H9 (cell line): ENCODE measurements at regions not wholly inside any gene's neighbourhood (a gene's known extent, or its start where the extent isn't known, plus 50 kb on each side); places are given as distances from the start of the nearest gene placed in this dataset.

Experiments used
- DNase-seq: peaks from one replicate; pipeline ENCODE4 v3.0.0-alpha.2; 2017
- H2AFZ ChIP-seq: one replicate; pipeline ENCODE4 v1.6.1; 2013; ENCODE audit warnings: mild to moderate bottlenecking, low read length, control low read depth, moderate library complexity
- H2AK5ac ChIP-seq: 2 replicates; pipeline ENCODE4 v1.6.1; 2013; ENCODE audit warnings: low read length, control low read depth, mixed read lengths; ENCODE audit not compliant: insufficient read length
- H2BK120ac ChIP-seq: one replicate; pipeline ENCODE4 v1.6.1; 2013; ENCODE audit warnings: low read depth, mild to moderate bottlenecking, low read length, control low read depth, inconsistent platforms; ENCODE audit not compliant: poor library complexity, severe bottlenecking
- H2BK12ac ChIP-seq: 2 replicates; pipeline ENCODE4 v1.6.1; 2013; ENCODE audit warnings: low read length, control low read depth, mixed read lengths, low read depth; ENCODE audit not compliant: insufficient read length
- H2BK15ac ChIP-seq: 2 replicates; pipeline ENCODE4 v1.6.1; 2013; ENCODE audit warnings: low read depth, low read length, control low read depth
- H2BK20ac ChIP-seq: one replicate; pipeline ENCODE4 v1.6.1; 2013; ENCODE audit warnings: low read depth, mild to moderate bottlenecking, low read length, control low read depth, inconsistent platforms; ENCODE audit not compliant: poor library complexity, severe bottlenecking
- H2BK5ac ChIP-seq: 2 replicates; pipeline ENCODE4 v1.6.1; 2013; ENCODE audit warnings: low read length, control low read depth, mixed read lengths; ENCODE audit not compliant: insufficient read length
- H3K14ac ChIP-seq: 2 replicates; pipeline ENCODE4 v1.6.1; 2013; ENCODE audit warnings: low read length, control low read depth; ENCODE audit not compliant: insufficient read depth
- H3K18ac ChIP-seq: 2 replicates; pipeline ENCODE4 v1.6.1; 2013; ENCODE audit warnings: low read depth, mild to moderate bottlenecking, mixed read lengths, low read length, control low read depth; ENCODE audit not compliant: insufficient read length
- H3K23ac ChIP-seq: 2 replicates; pipeline ENCODE4 v1.6.1; 2013; ENCODE audit warnings: low read length, control low read depth, mixed read lengths, low read depth; ENCODE audit not compliant: insufficient read length
- H3K23me2 ChIP-seq: 2 replicates; pipeline ENCODE4 v1.6.1; 2013; ENCODE audit warnings: low read depth, mild to moderate bottlenecking, mixed read lengths, low read length, control low read depth; ENCODE audit not compliant: insufficient read length, poor library complexity, severe bottlenecking
- H3K27ac ChIP-seq: 2 replicates; pipeline ENCODE4 v1.5.1; 2013; ENCODE audit warnings: low read length, control low read depth, mixed read lengths, low read depth; ENCODE audit not compliant: insufficient read length
- H3K27me3 ChIP-seq: 2 replicates; pipeline ENCODE4 v1.6.1; 2013; ENCODE audit warnings: low read length, control low read depth, inconsistent platforms; ENCODE audit not compliant: insufficient read depth
- H3K4ac ChIP-seq: 2 replicates; pipeline ENCODE4 v1.6.1; 2013; ENCODE audit warnings: low read depth, mild to moderate bottlenecking, control low read depth, inconsistent platforms, low read length, moderate library complexity
- H3K4me1 ChIP-seq: 2 replicates; pipeline ENCODE4 v1.6.1; 2013; ENCODE audit warnings: low read length, control low read depth, inconsistent platforms; ENCODE audit not compliant: insufficient read depth
- H3K4me2 ChIP-seq: 2 replicates; pipeline ENCODE4 v1.6.1; 2013; ENCODE audit warnings: low read length, control low read depth, mixed read lengths; ENCODE audit not compliant: insufficient read length, insufficient read depth
- H3K56ac ChIP-seq: 2 replicates; pipeline ENCODE4 v1.6.1; 2013; ENCODE audit warnings: low read depth, mild to moderate bottlenecking, mixed read lengths, low read length, control low read depth; ENCODE audit not compliant: insufficient read length
- H3K79me1 ChIP-seq: 2 replicates; pipeline ENCODE4 v1.6.1; 2013; ENCODE audit warnings: low read depth, mild to moderate bottlenecking, moderate library complexity, low read length, control low read depth, inconsistent platforms; ENCODE audit not compliant: insufficient read depth, poor library complexity, severe bottlenecking
- H3K79me2 ChIP-seq: 2 replicates; pipeline ENCODE4 v1.6.1; 2013; ENCODE audit warnings: low read length, control low read depth, inconsistent platforms; ENCODE audit not compliant: insufficient read depth
- H3K9ac ChIP-seq: 2 replicates; pipeline ENCODE4 v1.6.1; 2013; ENCODE audit warnings: low read length, control low read depth, mixed read lengths; ENCODE audit not compliant: insufficient read length; ENCODE audit errors: extremely low read depth
- H3K9me3 ChIP-seq: one replicate; pipeline ENCODE4 v1.6.1; 2013; ENCODE audit warnings: low read depth, low read length, inconsistent platforms; ENCODE audit not compliant: control insufficient read depth
- H3T11ph ChIP-seq: one replicate; pipeline ENCODE4 v1.6.1; 2013; ENCODE audit warnings: mild to moderate bottlenecking, low read length, control low read depth, inconsistent platforms
- H4K20me1 ChIP-seq: one replicate; pipeline ENCODE4 v1.6.1; 2013; ENCODE audit not compliant: control insufficient read depth, insufficient read length, insufficient read depth
- H4K5ac ChIP-seq: 2 replicates; pipeline ENCODE4 v1.6.1; 2013; ENCODE audit warnings: low read depth, mild to moderate bottlenecking, mixed read lengths, low read length, control low read depth; ENCODE audit not compliant: insufficient read length
- H4K8ac ChIP-seq: replicated peaks from 2 replicates; pipeline ENCODE4 v1.6.1; 2013; ENCODE audit warnings: low read length, control low read depth, mixed read lengths, low read depth; ENCODE audit not compliant: insufficient read length
- H4K91ac ChIP-seq: 2 replicates; pipeline ENCODE4 v1.6.1; 2013; ENCODE audit warnings: low read depth, mild to moderate bottlenecking, moderate library complexity, mixed read lengths, low read length, control low read depth; ENCODE audit not compliant: insufficient read length
- H3K27ac Mint-ChIP-seq, 3 experiments: 2 replicates in 2 of 3; 3 replicates in 1 of 3; pipeline ENCODE4 v1.8.0; 2020 to 2021; ENCODE audit warnings: mixed read lengths in 3 of 3, mild to moderate bottlenecking in 1 of 3, moderate library complexity in 1 of 3
- H3K27me3 Mint-ChIP-seq: 2 replicates; pipeline ENCODE4 v1.8.0; 2021; ENCODE audit warnings: low read depth, mild to moderate bottlenecking, moderate library complexity, mixed read lengths
- H3K36me3 Mint-ChIP-seq, 3 experiments: 2 replicates in 2 of 3; 3 replicates in 1 of 3; pipeline ENCODE4 v1.8.0; 2020 to 2021; ENCODE audit warnings: low read depth in 3 of 3, mixed read lengths in 3 of 3; ENCODE audit not compliant: insufficient read depth in 1 of 3
- H3K4me1 Mint-ChIP-seq, 2 experiments: 2 replicates each; pipeline ENCODE4 v1.8.0; 2020; ENCODE audit warnings: mixed read lengths in 2 of 2
- H3K4me3 Mint-ChIP-seq, 2 experiments: 2 replicates in 1 of 2; 3 replicates in 1 of 2; pipeline ENCODE4 v1.8.0; 2020 to 2021; ENCODE audit warnings: mild to moderate bottlenecking in 2 of 2, mixed read lengths in 2 of 2, moderate library complexity in 1 of 2
- H3K9me3 Mint-ChIP-seq, 2 experiments: 2 replicates in 1 of 2; 3 replicates in 1 of 2; pipeline ENCODE4 v1.8.0; 2020; ENCODE audit warnings: mild to moderate bottlenecking in 2 of 2, mixed read lengths in 2 of 2, moderate library complexity in 1 of 2
- WGBS: extraction: QIAGEN DNeasy Blood & Tissue Kit; methylation state at CpG from one replicate; pipeline ENCODE4 v1.1.7; 2013; ENCODE audit warnings: missing lambda C conversion rate, low lambda C conversion rate, mixed read lengths; ENCODE audit not compliant: insufficient read length; ENCODE audit errors: extremely low coverage; 5-methylcytosine and 5-hydroxymethylcytosine counted together
- TF ChIP-seq, protein P1 (sequence below): fragments of 200-600 bp; sonication (generic); conservative IDR thresholded peaks from 3 replicates; pipeline ENCODE4 v1.8.0; 2021; ENCODE audit warnings: antibody characterized with exemption, mild to moderate bottlenecking

DNA sequence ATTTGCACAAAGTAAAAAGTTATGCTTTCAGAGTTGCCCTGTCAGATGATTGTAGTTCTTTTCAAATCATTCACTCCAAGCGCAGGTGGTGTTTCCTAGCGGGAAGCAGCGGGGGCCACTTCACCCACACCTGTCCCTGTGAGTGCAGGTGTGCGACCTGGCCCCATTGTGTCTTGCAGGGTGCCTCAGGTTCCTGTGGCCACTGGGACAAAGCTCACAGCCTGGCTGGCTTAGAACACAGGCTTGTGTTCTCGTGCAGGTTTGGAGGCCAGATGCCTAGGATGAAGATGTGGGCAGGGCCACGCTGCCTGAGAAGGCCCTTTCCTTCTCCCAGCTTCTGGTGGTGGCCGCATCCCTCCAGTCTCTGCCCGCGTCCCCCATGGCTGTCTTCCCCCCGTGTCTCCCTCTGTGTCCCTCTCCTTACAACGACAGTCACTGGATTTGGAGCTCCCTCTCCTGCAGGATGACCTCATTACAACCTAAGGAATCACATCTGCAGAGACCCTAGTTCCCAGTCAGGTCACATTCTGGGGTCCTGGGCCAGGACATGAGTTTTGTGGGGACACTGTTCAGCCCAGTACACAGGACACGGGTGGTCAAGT, 90.5 kb downstream of the NPIPB11 start:
- Histone ChIP-seq H3K4ac (no peak overlapping the region), H3K27ac (no peak overlapping the region), H2AK5ac (no peak overlapping the region), H3K4me2 (no peak overlapping the region), H2AFZ (no peak overlapping the region), H3T11ph (no peak overlapping the region), H4K5ac (no peak overlapping the region), H4K8ac (no peak overlapping the region), H3K79me2 (no peaks in the 10 kb centered on the region), H4K91ac (no peak overlapping the region), H3K79me1 (no peaks in the 10 kb centered on the region), H2BK20ac (no peak overlapping the region), H3K9ac (no peak overlapping the region), H2BK15ac (no peak overlapping the region), H3K9me3 (no peaks in the 10 kb centered on the region), H3K23me2 (no peaks in the 10 kb centered on the region), H3K14ac (no peak overlapping the region), H3K56ac (no peak overlapping the region), H3K4me1 (no peaks in the 10 kb centered on the region), H2BK120ac (no peak overlapping the region), H2BK12ac (no peak overlapping the region), H3K18ac (no peak overlapping the region), H3K27me3 (no peaks in the 10 kb centered on the region), H2BK5ac (no peak overlapping the region), H4K20me1 (no peaks in the 10 kb centered on the region), H3K23ac (no peak overlapping the region)
- TF ChIP-seq, protein P1, sequence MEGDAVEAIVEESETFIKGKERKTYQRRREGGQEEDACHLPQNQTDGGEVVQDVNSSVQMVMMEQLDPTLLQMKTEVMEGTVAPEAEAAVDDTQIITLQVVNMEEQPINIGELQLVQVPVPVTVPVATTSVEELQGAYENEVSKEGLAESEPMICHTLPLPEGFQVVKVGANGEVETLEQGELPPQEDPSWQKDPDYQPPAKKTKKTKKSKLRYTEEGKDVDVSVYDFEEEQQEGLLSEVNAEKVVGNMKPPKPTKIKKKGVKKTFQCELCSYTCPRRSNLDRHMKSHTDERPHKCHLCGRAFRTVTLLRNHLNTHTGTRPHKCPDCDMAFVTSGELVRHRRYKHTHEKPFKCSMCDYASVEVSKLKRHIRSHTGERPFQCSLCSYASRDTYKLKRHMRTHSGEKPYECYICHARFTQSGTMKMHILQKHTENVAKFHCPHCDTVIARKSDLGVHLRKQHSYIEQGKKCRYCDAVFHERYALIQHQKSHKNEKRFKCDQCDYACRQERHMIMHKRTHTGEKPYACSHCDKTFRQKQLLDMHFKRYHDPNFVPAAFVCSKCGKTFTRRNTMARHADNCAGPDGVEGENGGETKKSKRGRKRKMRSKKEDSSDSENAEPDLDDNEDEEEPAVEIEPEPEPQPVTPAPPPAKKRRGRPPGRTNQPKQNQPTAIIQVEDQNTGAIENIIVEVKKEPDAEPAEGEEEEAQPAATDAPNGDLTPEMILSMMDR = peak; percentile 41; the same call in 2 of the 3 replicates
- H3K9me3 Mint-ChIP-seq = no peaks in the 10 kb centered on the region
- peaks cover 2% of the 10 kb centered on the region for H3K27me3 Mint-ChIP-seq
- H3K36me3 Mint-ChIP-seq = no peaks in the 10 kb centered on the region; a peak in 1 of 7 replicates
- H3K4me1 Mint-ChIP-seq = peaks cover 24 to 43% of the 10 kb centered on the region in 2 experiments
- peak; percentile 48 for DNase-seq
- no peak overlapping the region; a peak in 1 of 7 replicates for H3K27ac Mint-ChIP-seq
- no CpG with 5 or more reads among the region's 12 CpGs for WGBS
- no peak overlapping the region for H3K4me3 Mint-ChIP-seq
